ELR (cell line): ENCODE measurements at regions not wholly inside any gene's neighbourhood (a gene's known extent, or its start where the extent isn't known, plus 50 kb on each side); places are given as distances from the start of the nearest gene placed in this dataset.
"Not testable (repeated sequence)": the region's sequence is repeated elsewhere in the genome, so short reads cannot be mapped to it uniquely, and the experiment has no call there.

Source experiments
- DNase-seq: peaks from one replicate; pipeline ENCODE4 v3.0.0-alpha.2; 2015; ENCODE audit warnings: low read depth

DNA sequence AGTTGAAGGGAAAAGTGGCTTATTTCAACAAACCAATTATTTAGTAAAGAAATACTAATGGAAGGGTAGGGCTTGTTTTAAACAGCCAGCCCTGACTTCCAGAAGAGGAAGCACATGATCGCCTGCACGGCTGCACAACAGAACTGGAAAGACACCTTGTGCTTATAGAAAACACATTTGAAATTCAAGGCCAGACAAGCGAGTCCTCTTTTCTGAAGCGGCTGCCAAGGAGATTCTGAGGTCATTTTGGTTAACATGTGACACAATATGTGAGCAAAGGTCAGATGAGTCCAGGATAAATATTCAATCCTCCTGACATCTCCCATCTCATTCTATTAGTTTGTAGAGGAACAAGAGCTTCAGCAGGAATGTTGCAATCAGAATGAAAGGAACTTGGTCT, 461.4 kb upstream of the ST8SIA4 start:
- peak; percentile 5 for DNase-seq

- DNase-seq, result no peak
These were observed 459.0 kb upstream of the ST8SIA4 start for GRCh38 chr5:101362067-101362466.

GRCh38 chr5:101346906-101347305, 443.8 kb upstream of the ST8SIA4 start:
- no peak for DNase-seq

GRCh38 chr5:101346447-101346846, 443.4 kb upstream of the ST8SIA4 start:
- DNase-seq, result no peak

GRCh38 chr5:101338226-101338625, 435.1 kb upstream of the ST8SIA4 start:
- no peak for DNase-seq

DNA sequence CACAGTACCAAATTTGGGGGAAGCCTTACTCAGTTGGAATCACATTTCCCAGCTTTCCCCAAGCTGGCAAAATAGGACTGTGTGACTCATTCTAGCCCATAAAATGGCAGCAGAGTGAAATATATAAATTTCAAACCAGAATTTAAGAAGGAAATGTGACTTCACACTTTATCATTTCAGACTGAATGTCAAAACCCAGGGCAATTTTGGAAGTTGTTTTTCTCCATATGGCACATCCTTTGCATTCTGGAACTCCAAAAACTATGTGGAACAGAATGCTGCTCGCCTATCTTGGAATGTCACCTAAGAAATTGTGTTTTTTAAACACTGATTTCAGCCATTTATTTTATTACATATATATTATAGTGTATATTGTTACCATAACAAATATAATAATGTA, 424.7 kb upstream of the ST8SIA4 start:
- DNase-seq, result no peak

GRCh38 chr5:101326766-101327165, 423.7 kb upstream of the ST8SIA4 start:
- no peak for DNase-seq

DNA sequence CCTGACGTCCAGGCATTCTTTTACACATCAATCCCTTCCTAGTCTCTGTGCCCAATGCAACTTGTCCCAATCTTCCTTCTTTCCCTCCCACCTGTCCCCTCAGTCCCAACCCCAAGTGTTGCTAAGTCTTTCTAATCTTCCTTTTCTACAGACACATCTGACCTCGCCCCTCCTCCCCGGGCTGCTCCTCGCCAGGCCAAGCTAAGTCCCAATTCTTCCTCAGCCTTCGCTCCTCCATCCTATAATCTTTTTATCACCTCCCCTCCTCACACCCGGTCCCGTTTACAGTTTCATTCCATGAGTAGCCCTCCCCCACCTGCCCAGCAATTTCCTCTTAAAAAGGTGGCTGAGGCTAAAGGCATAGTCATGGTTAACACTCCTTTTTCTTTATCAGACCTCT, 413.3 kb upstream of the ST8SIA4 start:
- not testable (repeated sequence) for DNase-seq

DNA sequence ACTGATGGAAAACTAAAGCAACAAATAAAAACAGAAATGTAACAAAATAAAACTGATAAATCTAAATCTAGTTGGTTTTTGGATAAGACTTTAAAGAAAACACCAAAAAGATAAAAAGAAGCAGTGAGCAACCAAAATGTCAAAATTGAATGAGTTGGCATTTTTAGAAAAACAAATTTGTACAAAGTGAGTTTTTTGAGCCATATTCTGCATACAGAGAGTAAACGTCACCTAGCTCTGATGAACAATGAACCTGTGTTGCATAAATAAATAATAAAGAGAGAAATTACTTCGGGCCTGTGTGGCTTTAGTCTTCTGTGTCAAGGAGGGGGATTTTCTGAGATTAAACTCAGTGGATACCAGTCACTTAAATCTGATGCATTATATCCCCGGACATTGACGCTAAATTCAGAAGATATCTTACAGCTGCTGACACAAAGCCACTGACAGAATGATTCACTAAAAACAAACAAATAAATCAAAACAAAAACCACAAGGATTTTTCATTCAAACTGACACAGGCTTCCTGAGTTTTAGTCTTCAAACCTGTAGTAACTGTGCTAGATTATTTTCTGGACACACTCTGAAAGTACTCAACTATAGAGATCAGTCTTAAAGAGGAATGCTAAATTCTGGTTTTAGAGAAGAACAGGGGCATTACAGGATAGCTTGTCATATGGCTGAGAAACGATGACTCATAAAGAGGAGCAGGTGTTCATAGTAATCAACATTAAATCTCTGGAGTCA, 403.5 kb upstream of the ST8SIA4 start:
- peak; percentile 26 for DNase-seq

GRCh38 chr5:101296477-101296876, 393.4 kb upstream of the ST8SIA4 start:
- no peak for DNase-seq

GRCh38 chr5:101292199-101292598, 389.1 kb upstream of the ST8SIA4 start:
- DNase-seq, result no peak

GRCh38 chr5:101290761-101291160, 387.7 kb upstream of the ST8SIA4 start:
- DNase-seq, result not testable (repeated sequence)

DNA sequence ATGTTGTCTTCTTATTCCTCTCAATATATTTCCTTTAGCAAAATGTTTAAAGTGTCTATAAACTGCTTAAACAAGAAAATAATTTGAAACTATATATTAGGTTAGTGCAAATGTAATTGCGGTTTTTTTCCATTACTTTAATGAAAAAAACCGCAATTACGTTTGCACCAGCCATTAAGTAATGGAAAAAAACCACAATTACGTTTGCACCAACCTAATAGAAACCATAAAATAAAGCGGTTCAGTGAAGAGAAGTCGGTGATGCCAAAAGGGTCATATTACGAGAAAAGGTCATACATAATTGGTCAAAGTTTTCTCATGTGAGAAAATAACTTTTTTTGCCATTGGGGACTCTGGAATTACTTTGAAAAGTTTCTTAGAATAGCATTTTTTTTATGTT, 385.6 kb upstream of the ST8SIA4 start:
- no peak for DNase-seq

GRCh38 chr5:101284736-101285375, 381.8 kb upstream of the ST8SIA4 start:
- DNase-seq, result no peak

GRCh38 chr5:101283938-101284337, 380.9 kb upstream of the ST8SIA4 start:
- not testable (repeated sequence) for DNase-seq

GRCh38 chr5:101278917-101279316, 375.8 kb upstream of the ST8SIA4 start:
- no peak for DNase-seq

GRCh38 chr5:101278011-101278687, 375.1 kb upstream of the ST8SIA4 start:
- peak; percentile 59 for DNase-seq

DNA sequence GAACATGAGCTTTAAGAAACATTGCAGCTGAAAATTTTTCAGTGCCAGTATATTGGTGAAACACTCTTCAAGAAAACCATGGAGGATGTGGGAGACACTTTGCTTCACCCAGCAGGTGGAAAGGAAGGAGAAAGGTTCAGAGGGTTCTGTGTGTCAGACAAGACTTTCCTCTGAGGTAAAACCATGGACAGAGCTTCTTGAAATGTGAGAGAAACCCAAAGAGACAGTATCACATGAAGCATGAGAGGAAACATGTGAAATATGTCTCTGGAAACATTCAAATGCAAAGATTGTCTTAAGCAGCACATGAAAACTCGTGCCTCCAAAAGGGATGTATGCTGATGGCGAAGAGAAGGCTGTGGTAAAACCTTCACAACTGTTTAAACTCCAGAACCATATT, 368.9 kb upstream of the ST8SIA4 start:
- DNase-seq, result no peak

GRCh38 chr5:101271416-101271815, 368.3 kb upstream of the ST8SIA4 start:
- DNase-seq, result no peak

DNA sequence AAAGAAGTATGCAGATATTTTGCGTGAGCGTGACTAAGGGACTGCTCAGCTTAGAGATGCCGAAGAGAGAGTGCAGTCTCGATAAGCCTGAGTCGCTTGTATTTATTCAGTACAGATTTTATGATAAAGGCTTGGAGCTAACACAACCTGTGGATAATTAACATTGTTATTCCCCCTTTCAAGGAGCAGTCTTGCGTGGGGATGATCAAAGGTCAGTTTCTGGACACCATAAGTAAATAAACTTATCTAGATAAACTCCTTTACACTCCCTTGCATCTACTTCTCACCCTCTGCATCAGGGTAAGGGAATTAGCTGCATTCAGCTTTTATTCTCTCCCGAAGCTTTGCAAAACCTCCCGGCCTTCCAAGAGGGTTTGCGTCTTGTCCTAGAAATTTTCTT, 357.8 kb upstream of the ST8SIA4 start:
- no peak for DNase-seq

DNA sequence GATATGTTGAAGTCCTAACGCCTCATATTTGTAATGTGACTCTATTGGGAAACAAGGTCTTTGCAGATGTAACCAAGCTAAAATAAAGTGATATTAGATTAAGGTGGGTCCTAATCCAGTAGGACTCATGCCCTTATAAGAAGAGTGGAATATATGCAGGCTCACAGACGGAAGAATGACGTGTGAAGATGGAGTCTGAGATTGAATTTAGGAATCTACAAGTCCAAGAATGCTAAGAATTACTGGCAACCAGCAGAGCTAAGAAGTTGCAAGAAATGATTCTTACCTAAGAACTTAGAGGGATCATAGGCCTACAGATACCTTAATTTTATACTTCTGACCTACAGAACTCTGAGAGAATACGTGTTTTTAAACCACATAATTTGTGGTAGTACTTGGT, 350.0 kb upstream of the ST8SIA4 start:
- DNase-seq, result no peak

DNA sequence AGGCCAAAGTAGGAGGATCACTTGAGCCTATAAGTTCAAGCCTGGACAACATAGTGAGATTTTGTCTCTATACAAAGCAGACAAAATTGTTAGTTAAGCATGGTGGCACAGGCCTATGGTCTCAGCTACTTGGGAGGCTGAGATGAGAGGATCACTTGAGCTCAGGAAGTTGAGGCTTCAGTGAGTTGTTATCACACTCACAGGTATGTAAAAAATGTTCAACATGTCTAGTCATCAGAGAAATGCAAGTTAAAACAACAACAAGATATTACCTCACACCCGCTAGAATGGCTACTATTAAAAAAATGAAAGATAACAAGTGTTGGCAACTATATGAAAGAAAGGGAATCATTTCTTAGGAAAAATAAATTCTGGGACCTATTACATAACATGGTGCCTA, 341.5 kb upstream of the ST8SIA4 start:
- DNase-seq, result no peak

DNA sequence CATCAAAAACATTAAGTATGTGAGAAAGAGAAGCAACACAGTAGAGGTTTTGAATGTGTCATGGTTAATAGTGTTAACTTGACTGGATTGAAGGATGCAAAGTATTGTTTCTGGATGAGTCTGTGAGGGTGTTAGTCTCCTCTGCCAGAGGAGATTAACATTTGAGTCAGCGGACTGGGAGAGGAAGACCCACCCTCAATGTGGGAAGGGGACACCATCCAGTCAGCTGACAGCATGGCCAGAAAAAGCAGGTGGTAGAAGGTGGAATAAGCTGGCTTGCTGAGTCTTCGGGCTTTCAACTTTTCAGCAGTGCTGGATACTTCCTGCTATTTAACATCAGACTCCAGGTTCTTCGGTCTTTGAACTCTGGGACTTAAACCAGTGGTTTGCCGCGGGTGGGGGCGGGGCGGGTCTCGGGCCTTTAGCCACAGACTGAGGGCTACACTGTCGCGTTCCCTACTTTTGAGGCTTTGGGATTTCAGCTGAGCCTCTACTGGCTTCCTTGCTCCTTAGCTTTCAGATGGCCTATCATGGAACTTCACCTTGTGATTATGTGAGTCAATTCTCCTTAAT, 309.9 kb upstream of the ST8SIA4 start:
- DNase-seq, result no peak
